Epithelial cell of proximal tubule (primary cell): ENCODE measurements at regions not wholly inside any gene's neighbourhood (a gene's known extent, or its start where the extent isn't known, plus 50 kb on each side); places are given as distances from the start of the nearest gene placed in this dataset.

ENCODE experiments used
- DNase-seq: peaks from one replicate; pipeline ENCODE4 v3.0.0-alpha.2; 2011; ENCODE audit warnings: low read depth
- H3K4me3 ChIP-seq: 2 replicates; pipeline ENCODE4 v1.5.1; 2011; ENCODE audit warnings: low read depth, mild to moderate bottlenecking, low read length
- CTCF ChIP-seq: conservative IDR thresholded peaks from 2 replicates; pipeline ENCODE4 v1.5.1; 2012; ENCODE audit warnings: low read depth, mild to moderate bottlenecking, low read length

- H3K4me3 ChIP-seq, result no peak overlapping the region
- no peak for TF ChIP-seq CTCF
- no peak for DNase-seq
These were observed 994.5 kb downstream of the C4orf33 start for GRCh38 chr4:130090427-130090826.

GRCh38 chr4:130092187-130093015 lies 996.4 kb downstream of the C4orf33 start:
- DNase-seq, result no peak
- no peak overlapping the region for H3K4me3 ChIP-seq
- no peak for TF ChIP-seq CTCF

GRCh38 chr4:130099105-130099504 lies 1003.2 kb downstream of the C4orf33 start:
- no peak for TF ChIP-seq CTCF
- H3K4me3 ChIP-seq, result no peak overlapping the region
- DNase-seq, result no peak

- H3K4me3 ChIP-seq, result no peak overlapping the region
- DNase-seq, result no peak
- TF ChIP-seq CTCF, result no peak
These were observed 1014.2 kb downstream of the C4orf33 start for GRCh38 chr4:130110189-130110588.

GRCh38 chr4:130110770-130111169 lies 1014.8 kb downstream of the C4orf33 start:
- no peak for DNase-seq
- no peak for TF ChIP-seq CTCF
- H3K4me3 ChIP-seq, result no peak overlapping the region

- no peak overlapping the region for H3K4me3 ChIP-seq
- no peak for DNase-seq
- TF ChIP-seq CTCF, result no peak
These were observed 1028.1 kb downstream of the C4orf33 start for GRCh38 chr4:130124066-130124465.

- TF ChIP-seq CTCF, result no peak
- H3K4me3 ChIP-seq, result no peak overlapping the region
- no peak for DNase-seq
These were observed 1029.5 kb downstream of the C4orf33 start for GRCh38 chr4:130125467-130125866.
